Fibroblast of the aortic adventitia (primary cell): ENCODE measurements at regions not wholly inside any gene's neighbourhood (a gene's known extent, or its start where the extent isn't known, plus 50 kb on each side); places are given as distances from the start of the nearest gene placed in this dataset.

Source experiments
- DNase-seq: peaks from one replicate; pipeline ENCODE4 v3.0.0-alpha.2; 2010; ENCODE audit warnings: low read depth
- H3K4me3 ChIP-seq: 2 replicates; pipeline ENCODE4 v1.5.1; 2011; ENCODE audit warnings: low read depth, mild to moderate bottlenecking, control low read depth, low read length, moderate library complexity
- TF ChIP-seq, protein P1 (sequence below): IDR thresholded peaks from 2 replicates; pipeline ENCODE4 v1.5.1; 2011; ENCODE audit warnings: mild to moderate bottlenecking, low read length, control low read depth, inconsistent platforms; ENCODE audit not compliant: insufficient read depth

DNA sequence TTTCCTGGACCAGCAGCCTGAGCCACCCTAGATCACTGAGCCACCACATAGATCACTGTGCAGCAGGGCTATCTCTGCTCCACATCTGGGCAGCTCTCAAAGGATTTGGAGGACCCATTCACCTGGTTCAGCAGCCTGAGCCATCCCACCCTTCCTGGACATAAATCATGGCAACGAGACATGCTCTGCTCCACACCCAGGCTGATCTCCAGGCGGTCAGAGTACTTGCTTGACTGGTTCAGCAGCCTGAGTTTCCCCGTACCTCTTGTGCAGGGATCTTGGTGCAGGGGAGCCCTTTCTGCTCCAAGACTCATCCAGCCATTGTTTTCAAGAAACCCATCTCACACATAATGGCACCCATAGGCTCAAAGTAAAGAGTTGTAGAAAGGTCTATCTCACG is 195.3 kb downstream of the LIG4 start:
- H3K4me3 ChIP-seq = no peak overlapping the region
- no peak for DNase-seq
- TF ChIP-seq, protein P1, sequence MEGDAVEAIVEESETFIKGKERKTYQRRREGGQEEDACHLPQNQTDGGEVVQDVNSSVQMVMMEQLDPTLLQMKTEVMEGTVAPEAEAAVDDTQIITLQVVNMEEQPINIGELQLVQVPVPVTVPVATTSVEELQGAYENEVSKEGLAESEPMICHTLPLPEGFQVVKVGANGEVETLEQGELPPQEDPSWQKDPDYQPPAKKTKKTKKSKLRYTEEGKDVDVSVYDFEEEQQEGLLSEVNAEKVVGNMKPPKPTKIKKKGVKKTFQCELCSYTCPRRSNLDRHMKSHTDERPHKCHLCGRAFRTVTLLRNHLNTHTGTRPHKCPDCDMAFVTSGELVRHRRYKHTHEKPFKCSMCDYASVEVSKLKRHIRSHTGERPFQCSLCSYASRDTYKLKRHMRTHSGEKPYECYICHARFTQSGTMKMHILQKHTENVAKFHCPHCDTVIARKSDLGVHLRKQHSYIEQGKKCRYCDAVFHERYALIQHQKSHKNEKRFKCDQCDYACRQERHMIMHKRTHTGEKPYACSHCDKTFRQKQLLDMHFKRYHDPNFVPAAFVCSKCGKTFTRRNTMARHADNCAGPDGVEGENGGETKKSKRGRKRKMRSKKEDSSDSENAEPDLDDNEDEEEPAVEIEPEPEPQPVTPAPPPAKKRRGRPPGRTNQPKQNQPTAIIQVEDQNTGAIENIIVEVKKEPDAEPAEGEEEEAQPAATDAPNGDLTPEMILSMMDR = no peak

DNA sequence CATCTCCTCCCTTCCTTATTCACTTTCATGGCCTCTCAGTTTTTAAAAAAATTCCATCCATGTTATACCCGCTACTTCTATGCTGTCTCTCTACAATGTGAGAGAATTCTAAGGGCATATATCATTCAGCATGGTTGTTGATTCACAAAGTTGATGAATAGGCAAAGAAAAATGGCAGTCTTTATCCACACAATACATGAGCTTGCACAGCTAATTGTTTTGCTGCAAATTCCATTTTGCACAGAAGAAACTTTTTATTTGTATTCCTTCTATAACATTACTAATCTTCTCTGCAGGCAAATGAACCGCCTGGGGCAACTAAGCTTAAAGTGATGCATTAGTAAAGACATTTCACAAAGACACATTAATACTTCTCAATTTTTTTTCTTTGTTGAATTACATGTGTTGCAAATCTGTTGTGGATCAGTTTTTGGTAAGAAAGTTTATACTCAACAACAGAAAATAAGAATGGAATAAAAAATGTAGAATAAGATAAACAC is 196.9 kb downstream of the LIG4 start:
- no peak for DNase-seq
- no peak overlapping the region for H3K4me3 ChIP-seq
- TF ChIP-seq, protein P1 = no peak

DNA sequence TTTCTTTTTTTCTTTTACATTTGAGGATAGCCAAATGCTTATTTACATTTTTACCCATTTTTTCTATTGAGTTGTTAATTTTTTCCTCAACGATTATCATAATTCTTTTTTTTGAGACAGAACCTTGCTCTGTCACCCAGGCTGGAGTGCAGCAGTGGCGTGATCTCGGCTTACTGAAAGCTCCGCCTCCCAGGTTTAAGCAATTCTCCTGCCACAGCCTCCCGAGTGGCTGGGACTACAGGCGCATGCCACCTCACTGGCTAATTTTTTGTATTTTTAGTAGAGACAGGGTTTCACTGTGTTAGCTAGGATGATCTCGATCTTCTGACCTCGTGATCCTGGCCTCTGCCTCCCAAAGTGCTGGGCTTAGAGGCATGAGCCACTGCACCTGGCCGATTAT is 208.7 kb downstream of the LIG4 start:
- no peak for DNase-seq
- TF ChIP-seq, protein P1 = no peak
- H3K4me3 ChIP-seq = no peak overlapping the region

DNA sequence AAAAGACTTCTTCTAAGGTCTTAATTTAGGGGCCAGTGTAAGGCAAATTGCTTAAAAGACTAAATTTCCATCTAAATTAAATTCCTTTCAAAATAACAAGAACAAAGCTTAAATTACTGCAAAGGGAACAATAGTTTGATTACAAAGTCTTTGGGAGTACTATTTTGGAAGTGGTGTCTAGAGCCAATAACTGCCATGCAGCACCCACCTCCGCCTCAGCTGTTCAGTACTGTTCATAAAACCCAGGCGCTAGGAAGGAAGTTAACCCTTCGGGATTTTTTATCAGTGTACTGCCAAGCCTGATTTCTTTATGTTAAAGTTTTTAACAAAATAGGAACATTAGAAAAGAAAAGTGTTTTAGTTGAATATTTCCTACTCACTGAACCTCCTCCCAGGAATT is 210.1 kb downstream of the LIG4 start:
- no peak for DNase-seq
- no peak overlapping the region for H3K4me3 ChIP-seq
- TF ChIP-seq, protein P1 = no peak

DNA sequence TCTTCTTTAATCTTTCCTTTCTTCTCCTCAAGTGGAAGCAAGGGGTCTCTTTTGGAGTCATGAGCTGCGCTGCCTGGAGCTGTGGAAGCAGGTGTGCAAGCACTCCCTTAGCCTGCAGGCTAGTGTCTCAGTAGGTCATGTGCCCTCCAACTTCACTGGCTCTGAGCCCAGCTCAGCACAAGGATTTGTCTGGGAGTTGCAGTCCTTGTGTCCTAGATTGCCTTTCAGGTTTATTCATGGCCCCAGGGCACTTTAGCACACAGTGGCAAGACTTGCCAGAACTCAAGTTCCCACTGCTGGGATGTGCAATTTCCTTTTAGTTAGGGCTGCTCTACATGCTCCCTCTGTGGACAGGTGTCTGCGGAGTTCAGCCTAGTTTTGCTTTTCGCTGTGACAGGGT is 211.7 kb downstream of the LIG4 start:
- H3K4me3 ChIP-seq = no peak overlapping the region
- TF ChIP-seq, protein P1 = no peak
- no peak for DNase-seq

DNA sequence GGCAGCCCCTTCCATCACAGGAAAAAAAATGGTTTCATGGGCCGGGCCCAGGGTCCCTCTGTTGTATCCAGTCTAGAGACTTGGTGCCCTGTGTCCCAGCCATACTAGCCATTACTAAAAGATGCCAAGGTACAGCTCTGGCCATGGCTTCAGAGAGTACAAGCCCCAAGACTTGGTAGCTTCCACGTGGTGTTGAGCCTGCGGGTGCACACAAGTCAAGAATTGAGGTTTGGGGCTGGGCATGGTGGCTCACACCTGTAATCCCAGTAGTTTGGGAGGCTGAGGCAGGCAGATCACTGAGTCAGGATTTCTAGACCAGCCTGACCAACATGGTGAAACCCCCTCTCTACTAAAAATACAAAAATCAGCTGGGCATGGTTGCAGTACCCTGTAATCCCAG is 214.3 kb downstream of the LIG4 start:
- no peak for DNase-seq
- TF ChIP-seq, protein P1 = no peak
- H3K4me3 ChIP-seq = no peak overlapping the region

DNA sequence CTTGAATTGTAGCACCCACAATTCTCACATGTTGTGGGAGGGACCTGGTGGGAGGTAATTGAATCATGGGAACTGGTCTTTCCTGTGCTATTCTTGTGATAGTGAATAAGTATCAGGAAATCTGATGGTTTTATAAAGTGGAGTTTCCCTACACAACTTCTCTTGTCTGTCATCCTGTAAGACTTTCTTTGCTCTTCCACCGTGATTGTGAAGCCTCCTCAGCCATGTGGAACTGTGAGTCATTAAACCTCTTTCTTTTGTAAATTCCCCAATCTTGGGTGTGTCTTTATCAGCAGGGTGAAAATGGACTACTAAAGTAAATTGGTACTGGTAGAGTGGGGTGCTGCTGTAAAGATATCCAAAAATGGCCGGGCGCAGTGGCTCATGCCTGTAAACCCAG is 215.6 kb downstream of the LIG4 start:
- TF ChIP-seq, protein P1 = no peak
- no peak for DNase-seq
- no peak overlapping the region for H3K4me3 ChIP-seq
